HG02623 (cell line): ENCODE measurements at regions not wholly inside any gene's neighbourhood (a gene's known extent, or its start where the extent isn't known, plus 50 kb on each side); places are given as distances from the start of the nearest gene placed in this dataset.
A peak's percentile ranks its signal among the peaks of the same experiment; 100 is the strongest.
"Not testable (repeated sequence)": the region's sequence is repeated elsewhere in the genome, so short reads cannot be mapped to it uniquely, and the experiment has no call there.

Source experiments
- ATAC-seq: cut with Tn5 transposase; IDR thresholded peaks from one replicate; pipeline ENCODE4 v1.9.1; 2021; ENCODE audit warnings: moderate library complexity; ENCODE audit not compliant: unreplicated experiment

- no peak for ATAC-seq
These were observed 472.8 kb downstream of the EIPR1 start for GRCh38 chr2:2904721-2905350.

- no peak for ATAC-seq
These were observed 474.9 kb downstream of the EIPR1 start for GRCh38 chr2:2902547-2903281.

- peak; percentile 85 for ATAC-seq
These were observed 476.0 kb downstream of the EIPR1 start for GRCh38 chr2:2901384-2902345.

- ATAC-seq: no peak
These were observed 477.8 kb downstream of the EIPR1 start for GRCh38 chr2:2899826-2900225.

DNA sequence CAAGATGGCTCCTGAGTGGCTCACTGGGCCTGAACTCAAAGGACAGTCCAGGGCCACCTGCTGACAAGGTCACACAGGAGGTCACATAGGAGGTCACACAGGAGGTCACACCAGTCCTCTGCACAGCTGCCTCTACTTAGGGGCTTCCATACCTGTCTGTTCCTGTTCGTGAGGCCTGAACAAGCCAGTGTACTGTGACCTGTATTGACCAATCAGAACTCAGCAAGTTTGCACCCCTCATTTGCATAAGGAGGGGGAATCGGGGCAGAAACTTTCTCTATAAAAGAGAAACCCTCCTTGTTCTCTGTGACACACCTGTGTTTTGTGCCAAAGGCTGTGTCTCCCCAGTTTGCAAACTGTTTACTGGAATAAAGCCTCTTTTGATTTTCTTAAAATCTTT is 478.9 kb downstream of the EIPR1 start:
- ATAC-seq: no peak

GRCh38 chr2:2896643-2897042 is 481.0 kb downstream of the EIPR1 start:
- no peak for ATAC-seq

- no peak for ATAC-seq
These were observed 481.6 kb downstream of the EIPR1 start for GRCh38 chr2:2896011-2896410.

DNA sequence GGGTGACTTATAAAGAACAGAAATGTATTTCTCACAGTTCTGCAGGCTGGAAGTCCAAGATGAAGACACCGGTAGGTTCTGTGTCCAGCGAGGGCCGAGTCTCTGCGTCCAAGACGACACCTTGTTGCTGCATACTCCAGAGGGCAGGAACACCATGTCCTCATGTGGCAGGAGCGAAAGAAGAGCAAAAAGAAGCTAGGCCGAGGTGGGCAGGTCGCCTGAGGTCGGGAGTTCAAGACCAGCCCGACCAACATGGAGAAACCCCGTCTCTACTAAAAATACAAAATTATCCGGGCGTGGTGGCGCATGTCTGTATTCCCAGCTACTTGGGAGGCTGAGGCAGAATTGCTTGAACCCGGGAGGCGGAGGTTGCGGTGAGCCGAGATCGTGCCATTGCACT is 483.6 kb downstream of the EIPR1 start:
- ATAC-seq: not testable (repeated sequence)

DNA sequence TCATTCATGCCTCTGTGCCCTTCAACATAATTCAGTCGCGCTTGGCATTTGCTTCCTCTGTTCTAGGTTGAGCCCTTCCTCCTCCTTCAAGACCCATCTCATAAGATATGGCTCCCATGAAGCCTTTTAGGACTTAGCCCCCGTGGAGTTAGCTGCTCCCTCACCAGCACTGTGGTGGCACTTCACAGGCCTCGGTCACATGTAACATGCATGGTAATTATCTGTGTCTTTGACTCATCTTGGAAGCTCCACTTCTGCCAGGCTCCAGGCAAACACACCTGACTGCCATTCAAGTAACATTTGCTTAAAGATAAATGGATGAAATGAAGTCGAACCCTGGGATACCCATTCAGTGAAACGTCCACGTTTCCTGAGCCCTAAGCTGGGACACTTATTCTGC is 484.7 kb downstream of the EIPR1 start:
- ATAC-seq: no peak

DNA sequence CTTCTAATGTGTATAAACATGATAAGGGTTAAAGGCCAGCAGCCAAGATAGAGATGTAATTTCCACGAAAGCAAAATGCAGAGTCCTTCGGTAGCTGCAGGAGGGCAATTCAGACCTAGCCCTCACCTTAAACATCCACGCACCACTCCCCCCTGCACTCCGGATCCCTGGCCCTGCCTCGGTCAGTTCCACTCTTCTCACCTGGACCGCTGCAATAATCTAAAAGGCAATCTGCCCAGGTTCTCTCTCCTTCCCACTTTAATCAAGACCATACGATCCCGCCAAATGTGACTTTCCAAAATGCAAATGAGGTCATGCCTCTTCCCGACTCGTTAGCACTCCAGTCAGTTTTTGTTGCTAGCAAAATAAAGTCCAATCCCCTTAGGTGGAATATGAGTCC is 485.2 kb downstream of the EIPR1 start:
- ATAC-seq: no peak

GRCh38 chr2:2890901-2891300 is 486.7 kb downstream of the EIPR1 start:
- ATAC-seq: no peak

DNA sequence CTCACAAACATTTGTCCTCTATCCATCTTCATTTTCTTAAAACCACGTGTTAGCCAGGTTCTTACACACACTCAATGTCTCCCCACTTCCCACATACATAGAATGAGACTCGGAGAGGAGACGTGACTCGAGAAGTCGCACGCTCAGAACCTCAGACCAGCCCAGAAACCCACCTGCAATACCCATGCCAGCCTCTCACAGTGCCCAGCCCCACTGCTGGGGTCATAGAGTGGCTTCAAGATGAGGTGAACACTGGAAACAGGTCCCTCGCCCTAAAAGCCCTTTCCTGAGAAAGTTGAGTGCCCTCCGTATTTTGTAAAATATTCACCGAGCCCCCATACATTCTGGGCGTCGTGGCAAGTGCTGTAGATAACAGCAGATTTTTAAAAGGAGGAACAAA is 487.4 kb downstream of the EIPR1 start:
- no peak for ATAC-seq

DNA sequence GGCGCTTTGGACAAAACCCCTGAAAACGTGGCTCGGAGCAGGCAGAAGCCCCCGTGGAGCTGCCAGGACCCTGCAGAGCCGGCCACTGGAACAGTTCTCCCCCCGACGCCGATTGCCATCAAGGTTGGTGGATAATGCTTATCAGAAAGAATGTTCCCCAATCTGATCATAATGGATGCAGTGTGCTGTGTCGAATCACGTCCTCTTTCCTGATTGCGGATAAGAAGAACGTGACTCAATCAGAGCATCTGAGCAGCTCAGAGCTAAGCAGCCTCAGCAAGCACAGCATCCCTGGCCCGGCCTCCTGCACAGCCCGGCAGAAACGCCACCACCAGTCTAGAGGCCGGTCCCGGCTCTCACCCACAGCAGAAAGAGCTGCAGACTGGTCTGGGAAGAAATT is 488.0 kb downstream of the EIPR1 start:
- no peak for ATAC-seq

GRCh38 chr2:2889141-2889540 is 488.5 kb downstream of the EIPR1 start:
- ATAC-seq: no peak

DNA sequence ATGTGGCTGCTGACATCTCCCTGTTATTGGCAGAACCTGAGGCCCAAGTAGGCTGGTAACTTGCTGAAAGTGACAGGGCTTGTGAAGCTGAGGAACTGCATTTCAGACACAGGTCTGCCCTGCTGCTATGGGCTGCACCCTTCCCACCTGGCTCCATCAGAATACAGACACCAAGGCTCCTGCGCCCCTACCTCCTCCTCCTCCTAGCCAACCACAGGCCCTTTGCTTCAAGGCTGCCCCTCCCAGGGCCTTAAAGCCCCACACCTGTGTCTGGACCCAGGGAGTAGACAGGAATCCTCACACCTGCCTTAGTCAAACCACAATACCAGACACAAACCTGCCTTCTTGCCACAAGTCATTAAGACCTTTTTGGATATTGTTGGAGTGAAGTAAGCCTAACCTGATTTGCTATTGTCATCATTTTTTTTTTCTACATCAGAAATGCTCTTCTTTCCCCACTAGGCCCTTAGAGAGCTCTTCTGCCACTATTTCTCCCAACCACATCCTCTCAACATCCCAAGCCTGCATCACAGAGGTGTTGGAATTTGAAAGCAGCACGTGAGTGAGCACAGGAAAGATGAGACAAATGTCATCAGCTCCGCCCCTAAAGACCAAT is 489.7 kb downstream of the EIPR1 start:
- no peak for ATAC-seq

DNA sequence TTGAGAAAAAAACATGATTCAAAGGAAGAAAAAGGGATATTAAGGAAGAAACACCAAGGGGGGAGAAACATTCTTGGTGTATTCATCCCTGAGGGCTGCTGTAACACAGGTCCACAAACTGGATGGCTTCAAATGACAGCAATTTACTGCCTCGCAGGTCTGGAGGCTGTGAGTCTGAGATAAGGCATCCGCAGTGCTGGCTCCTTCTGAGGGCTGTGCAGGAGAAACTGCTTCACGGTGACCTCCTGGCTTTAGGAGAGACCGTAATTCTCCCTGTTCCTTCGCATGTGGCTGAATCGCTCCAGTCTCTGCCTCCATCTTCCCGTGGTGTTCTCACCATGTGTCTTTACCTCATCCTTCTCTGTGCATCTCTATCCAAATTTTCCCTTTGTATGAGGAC is 490.7 kb downstream of the EIPR1 start:
- no peak for ATAC-seq

DNA sequence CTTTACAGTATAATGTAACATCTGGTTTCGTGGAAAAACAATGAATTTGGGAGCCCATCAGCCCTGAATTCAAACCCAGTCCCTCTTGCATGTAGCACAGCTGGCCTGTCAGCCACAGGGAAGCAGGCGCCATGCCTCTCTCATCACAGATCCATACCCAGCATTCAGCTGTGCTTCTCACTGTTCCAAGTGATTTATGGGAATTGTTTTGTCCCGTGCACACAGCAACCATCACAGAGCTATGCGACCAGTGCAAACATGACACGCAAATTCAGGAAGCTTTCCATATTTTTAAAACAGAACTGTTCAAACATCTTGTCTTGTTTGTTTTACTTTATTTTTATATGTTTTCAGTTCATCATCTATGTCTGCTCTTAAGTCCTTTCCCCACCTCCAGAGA is 496.1 kb downstream of the EIPR1 start:
- ATAC-seq: no peak

GRCh38 chr2:2880938-2881337 is 496.7 kb downstream of the EIPR1 start:
- no peak for ATAC-seq

DNA sequence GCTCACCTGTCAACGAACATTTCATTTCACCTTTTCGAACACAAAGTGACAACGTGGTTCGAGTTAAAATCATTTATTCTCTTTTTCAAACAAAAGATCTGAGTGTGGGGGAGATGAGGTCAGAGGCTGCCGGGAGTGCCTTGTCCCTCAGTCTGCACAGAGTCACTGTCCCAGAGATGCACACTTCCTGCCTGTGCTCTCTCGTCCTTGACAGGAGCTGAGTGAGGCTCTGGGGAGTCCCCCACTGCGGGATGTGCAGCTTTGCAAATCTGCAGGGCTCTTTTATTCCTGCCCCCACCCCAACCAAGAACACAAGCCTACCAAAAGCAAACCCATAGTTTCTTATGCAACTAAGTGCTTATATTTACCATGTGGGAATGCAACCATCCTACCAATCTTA is 497.8 kb downstream of the EIPR1 start:
- ATAC-seq: peak; percentile 99

DNA sequence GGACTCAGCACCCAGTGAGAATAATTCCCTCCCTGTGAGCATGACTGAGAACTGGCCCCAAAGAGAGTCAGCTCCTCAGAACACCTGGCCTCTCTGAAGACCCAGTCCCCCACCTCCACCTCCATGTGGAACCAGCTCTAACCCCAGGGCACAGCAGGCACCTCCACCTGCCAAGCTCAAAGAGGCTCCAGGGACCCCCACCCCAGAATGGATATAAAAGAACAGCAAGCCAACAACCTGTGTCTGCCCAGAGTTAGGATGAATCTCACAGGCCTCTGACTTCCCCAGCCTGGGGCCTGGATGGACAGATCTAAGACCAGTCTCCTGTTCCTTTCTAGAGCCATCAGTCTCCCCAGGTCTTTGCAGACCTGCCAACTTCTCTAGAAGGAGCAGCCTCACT is 498.5 kb downstream of the EIPR1 start:
- no peak for ATAC-seq

DNA sequence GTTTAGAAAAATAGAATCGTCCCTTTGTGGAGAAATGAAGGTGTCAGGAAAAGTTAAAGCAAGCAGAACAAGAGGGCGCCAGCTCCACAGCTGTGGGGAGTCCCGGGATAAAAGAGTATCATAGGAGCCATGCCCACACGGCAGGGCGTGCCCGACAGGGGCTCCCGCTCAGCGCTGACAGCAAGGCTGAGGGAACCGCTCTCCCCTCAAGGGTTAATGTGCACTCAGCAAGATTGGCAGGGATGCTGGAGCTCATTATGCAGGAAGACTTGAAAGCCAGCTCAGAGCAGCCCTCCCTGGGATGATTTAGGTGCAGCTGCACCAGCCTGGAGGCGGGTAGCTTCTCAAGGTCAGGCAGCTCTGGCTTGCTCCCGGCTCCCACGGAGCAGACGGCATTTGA is 500.2 kb downstream of the EIPR1 start:
- no peak for ATAC-seq
